ENCODE measurements at regions not wholly inside any gene's neighbourhood (a gene's known extent, or its start where the extent isn't known, plus 50 kb on each side); places are given as distances from the start of the nearest gene placed in this dataset.

DNA sequence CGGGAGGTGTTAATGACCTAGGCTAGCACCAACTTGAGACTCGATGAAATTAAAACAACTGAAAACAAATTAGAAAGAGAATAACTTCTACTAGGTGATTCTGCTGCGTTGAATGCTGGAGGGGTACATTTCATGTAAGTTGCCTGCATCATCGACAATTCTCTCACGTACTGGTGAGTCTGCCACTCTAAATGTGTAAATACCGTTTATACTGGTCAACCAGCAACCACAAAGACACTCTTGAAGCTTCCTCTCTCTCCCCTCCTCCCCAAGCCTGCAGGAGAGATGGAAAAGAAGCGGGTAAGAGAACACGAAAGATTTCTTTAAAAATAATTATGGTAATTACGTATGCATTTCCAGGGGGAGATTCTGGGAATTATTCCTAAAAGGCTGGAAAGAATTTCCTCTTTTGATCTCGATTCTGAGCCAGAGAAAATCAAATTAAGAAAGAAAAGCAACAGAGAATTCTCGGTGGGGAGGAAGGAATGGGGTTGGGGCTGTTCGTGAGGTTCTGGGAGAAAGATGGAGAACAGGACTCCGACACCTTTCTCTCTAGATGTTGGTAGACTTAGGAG is 68.6 kb upstream of the MRTFB start:
- no peak overlapping the region for H3K9ac ChIP-seq (ENCODE audit: low read depth in 1 of 2, low read length in 2 of 2)
- H3K4me3 ChIP-seq (ENCODE audit: low read depth in 1 of 2, low read length in 2 of 2), result peak overlapping the region in 1 of 2 donors; percentile 51
- peaks cover 4 to 6% of the 10 kb centered on the region in 2 donors for H3K4me1 ChIP-seq (ENCODE audit: control insufficient read depth in 1 of 2, insufficient read depth in 2 of 2, low read length in 2 of 2)
- H3K27me3 ChIP-seq (ENCODE audit: control insufficient read depth in 1 of 2, insufficient read depth in 2 of 2, low read length in 2 of 2), result no peaks in the 10 kb centered on the region
- H3K27ac ChIP-seq (ENCODE audit: low read depth, low read length), result no peak overlapping the region
- no peaks in the 10 kb centered on the region for H3K36me3 ChIP-seq (ENCODE audit: control insufficient read depth in 1 of 2, insufficient read depth in 2 of 2, low read length in 2 of 2)
- H3K9me3 ChIP-seq (ENCODE audit: control insufficient read depth in 1 of 2, low read length in 2 of 2), result no peaks in the 10 kb centered on the region

DNA sequence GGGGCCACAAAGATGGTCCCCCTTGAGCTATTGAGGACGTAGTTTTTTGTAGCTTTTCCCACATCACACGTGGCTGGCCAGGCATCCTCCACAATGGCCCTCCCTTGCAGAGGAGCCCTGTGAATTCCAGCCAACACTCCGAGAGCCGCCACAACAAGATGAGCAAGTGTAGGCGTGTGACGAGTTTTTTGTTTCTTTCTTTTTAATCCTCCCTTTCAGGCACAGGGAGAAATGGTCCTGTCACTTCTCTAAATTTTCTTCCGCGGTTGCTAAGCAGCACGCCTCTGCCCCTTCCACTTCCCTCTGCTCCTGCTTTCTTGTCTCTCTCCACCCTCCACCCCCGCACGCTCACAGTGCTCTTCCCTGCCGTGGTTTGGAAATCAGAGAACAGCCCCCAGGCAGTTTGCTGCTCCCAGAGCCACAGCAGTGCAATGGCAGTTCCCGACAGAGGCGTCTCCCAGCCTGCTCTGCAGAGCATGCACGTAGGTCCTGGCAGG is 68.0 kb upstream of the MRTFB start:
- H3K36me3 ChIP-seq (ENCODE audit: control insufficient read depth in 1 of 2, insufficient read depth in 2 of 2, low read length in 2 of 2), result no peaks in the 10 kb centered on the region
- no peak overlapping the region for H3K27ac ChIP-seq (ENCODE audit: low read depth, low read length)
- no peaks in the 10 kb centered on the region for H3K9me3 ChIP-seq (ENCODE audit: control insufficient read depth in 1 of 2, low read length in 2 of 2)
- H3K9ac ChIP-seq (ENCODE audit: low read depth in 1 of 2, low read length in 2 of 2), result no peak overlapping the region
- H3K4me1 ChIP-seq (ENCODE audit: control insufficient read depth in 1 of 2, insufficient read depth in 2 of 2, low read length in 2 of 2), result peaks cover 1 to 2% of the 10 kb centered on the region in 2 donors
- no peaks in the 10 kb centered on the region for H3K27me3 ChIP-seq (ENCODE audit: control insufficient read depth in 1 of 2, insufficient read depth in 2 of 2, low read length in 2 of 2)
- H3K4me3 ChIP-seq (ENCODE audit: low read depth in 1 of 2, low read length in 2 of 2), result peak overlapping the region in 1 of 2 donors; percentile 51

DNA sequence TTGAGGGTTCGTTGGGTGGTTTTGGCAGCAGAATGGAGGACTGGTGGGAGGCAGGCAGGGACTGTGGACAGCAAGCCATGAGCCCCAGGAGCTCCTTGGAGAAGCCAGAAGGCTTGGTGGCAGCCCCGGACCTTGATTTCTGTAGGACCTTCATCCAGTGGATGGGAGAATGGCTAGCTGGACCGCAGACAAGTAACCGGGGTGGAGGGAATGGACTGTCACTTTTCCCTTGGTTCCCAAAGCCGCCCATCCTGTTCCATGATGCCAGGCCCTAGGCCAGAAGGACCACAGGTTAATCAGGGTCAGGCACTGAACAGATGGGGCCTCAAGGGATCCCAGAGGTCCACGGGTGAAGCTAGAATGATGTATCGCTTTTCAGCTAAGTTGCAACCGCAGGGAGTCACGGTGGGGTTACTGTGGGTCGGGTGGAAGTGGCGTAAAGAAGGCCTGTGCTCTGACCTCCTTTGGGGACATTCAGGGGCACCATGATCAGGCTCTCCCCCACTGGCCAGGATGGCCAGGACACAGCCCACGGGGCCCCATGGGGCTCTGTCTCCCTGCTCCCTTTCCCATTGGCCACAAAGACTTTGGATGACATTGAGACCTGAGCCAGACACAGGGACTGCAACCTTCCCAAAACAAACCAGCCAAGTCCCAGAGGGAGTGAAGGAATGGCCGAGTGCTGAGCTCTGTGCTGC is 66.9 kb upstream of the MRTFB start:
- no peaks in the 10 kb centered on the region for H3K9me3 ChIP-seq (ENCODE audit: control insufficient read depth in 1 of 2, low read length in 2 of 2)
- no peaks in the 10 kb centered on the region for H3K36me3 ChIP-seq (ENCODE audit: control insufficient read depth in 1 of 2, insufficient read depth in 2 of 2, low read length in 2 of 2)
- H3K27ac ChIP-seq (ENCODE audit: low read depth, low read length), result no peak overlapping the region
- H3K4me1 ChIP-seq (ENCODE audit: control insufficient read depth in 1 of 2, insufficient read depth in 2 of 2, low read length in 2 of 2), result no peaks in the 10 kb centered on the region
- H3K27me3 ChIP-seq (ENCODE audit: control insufficient read depth in 1 of 2, insufficient read depth in 2 of 2, low read length in 2 of 2), result no peaks in the 10 kb centered on the region
- H3K4me3 ChIP-seq (ENCODE audit: low read depth in 1 of 2, low read length in 2 of 2), result no peak overlapping the region
- no peak overlapping the region for H3K9ac ChIP-seq (ENCODE audit: low read depth in 1 of 2, low read length in 2 of 2)

DNA sequence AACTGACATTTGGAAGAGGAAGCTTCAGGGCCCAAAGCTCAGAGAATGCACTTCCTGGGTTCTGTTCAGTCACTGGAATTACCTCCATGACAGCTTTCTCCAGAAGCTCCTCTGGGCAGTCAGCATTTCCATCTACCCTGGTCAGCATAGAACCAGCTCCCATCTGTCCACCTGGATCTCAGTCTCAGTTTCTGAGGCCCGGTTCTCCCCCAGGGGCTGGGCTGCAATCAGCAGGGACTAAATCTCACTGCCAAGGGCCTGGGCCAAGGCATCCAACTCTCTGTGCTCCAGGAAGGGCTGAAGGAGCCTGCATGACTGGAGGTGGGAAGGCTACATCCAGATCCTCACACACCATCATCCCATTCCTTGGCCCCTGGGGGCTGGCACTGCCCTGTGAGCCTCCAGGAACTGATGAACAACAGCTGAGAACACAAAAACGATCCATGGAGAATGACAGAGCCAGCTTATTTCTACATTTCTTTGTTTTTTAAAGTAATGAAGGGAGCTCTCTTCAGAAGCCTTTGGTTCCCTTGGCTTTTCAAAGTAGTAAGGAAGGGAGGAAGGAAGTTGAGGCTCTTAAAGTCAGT is 66.3 kb upstream of the MRTFB start:
- Histone ChIP-seq H3K27ac (ENCODE audit: low read depth, low read length) (no peak overlapping the region), H3K4me3 (ENCODE audit: low read depth in 1 of 2, low read length in 2 of 2) (no peak overlapping the region), H3K27me3 (ENCODE audit: control insufficient read depth in 1 of 2, insufficient read depth in 2 of 2, low read length in 2 of 2) (no peaks in the 10 kb centered on the region), H3K9ac (ENCODE audit: low read depth in 1 of 2, low read length in 2 of 2) (no peak overlapping the region), H3K36me3 (ENCODE audit: control insufficient read depth in 1 of 2, insufficient read depth in 2 of 2, low read length in 2 of 2) (no peaks in the 10 kb centered on the region), H3K9me3 (ENCODE audit: control insufficient read depth in 1 of 2, low read length in 2 of 2) (no peaks in the 10 kb centered on the region), H3K4me1 (ENCODE audit: control insufficient read depth in 1 of 2, insufficient read depth in 2 of 2, low read length in 2 of 2) (no peaks in the 10 kb centered on the region)

DNA sequence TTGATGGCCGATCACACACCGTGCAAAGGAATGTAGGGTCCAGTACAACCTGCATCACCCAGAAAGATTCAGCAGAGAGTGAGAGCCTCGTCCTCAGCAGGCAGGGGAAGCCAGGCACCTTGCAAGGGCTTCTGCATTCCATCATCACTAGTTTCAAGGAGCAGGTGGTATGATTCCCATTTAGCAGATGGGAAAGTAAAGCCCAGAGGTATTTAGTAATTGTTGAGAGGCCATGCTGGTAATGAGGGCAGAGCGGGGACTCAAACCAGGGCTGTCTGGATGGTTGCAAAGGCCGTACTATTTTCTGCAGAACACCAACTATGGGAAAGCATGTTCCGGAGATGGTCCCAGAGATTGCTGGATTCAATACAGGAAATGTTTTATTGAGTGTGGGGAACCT is 65.8 kb upstream of the MRTFB start:
- no peaks in the 10 kb centered on the region for H3K27me3 ChIP-seq (ENCODE audit: control insufficient read depth in 1 of 2, insufficient read depth in 2 of 2, low read length in 2 of 2)
- no peak overlapping the region for H3K9ac ChIP-seq (ENCODE audit: low read depth in 1 of 2, low read length in 2 of 2)
- no peaks in the 10 kb centered on the region for H3K4me1 ChIP-seq (ENCODE audit: control insufficient read depth in 1 of 2, insufficient read depth in 2 of 2, low read length in 2 of 2)
- no peaks in the 10 kb centered on the region for H3K9me3 ChIP-seq (ENCODE audit: control insufficient read depth in 1 of 2, low read length in 2 of 2)
- no peak overlapping the region for H3K27ac ChIP-seq (ENCODE audit: low read depth, low read length)
- no peaks in the 10 kb centered on the region for H3K36me3 ChIP-seq (ENCODE audit: control insufficient read depth in 1 of 2, insufficient read depth in 2 of 2, low read length in 2 of 2)
- H3K4me3 ChIP-seq (ENCODE audit: low read depth in 1 of 2, low read length in 2 of 2), result no peak overlapping the region

DNA sequence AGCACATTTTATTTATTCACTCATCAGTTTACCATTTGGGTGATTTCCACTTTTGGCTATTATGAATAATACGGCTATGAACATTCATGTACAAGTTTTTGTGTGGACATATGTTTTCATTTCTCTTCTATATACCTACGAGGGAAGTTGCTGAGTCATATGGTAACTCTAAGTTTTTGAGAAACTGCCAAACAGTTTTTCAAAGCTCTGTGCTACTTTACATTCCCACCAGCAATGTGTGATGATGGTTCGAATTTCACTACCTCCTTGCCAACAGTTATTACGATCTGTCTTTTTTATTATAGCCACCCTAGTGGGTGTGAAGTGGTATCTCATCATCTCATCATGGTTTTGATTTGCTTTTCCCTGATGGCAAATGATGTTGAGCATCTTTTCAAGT is 63.7 kb upstream of the MRTFB start:
- Histone ChIP-seq H3K27ac (ENCODE audit: low read depth, low read length) (no peak overlapping the region), H3K4me3 (ENCODE audit: low read depth in 1 of 2, low read length in 2 of 2) (no peak overlapping the region), H3K27me3 (ENCODE audit: control insufficient read depth in 1 of 2, insufficient read depth in 2 of 2, low read length in 2 of 2) (no peaks in the 10 kb centered on the region), H3K36me3 (ENCODE audit: control insufficient read depth in 1 of 2, insufficient read depth in 2 of 2, low read length in 2 of 2) (no peaks in the 10 kb centered on the region), H3K9me3 (ENCODE audit: control insufficient read depth in 1 of 2, low read length in 2 of 2) (no peaks in the 10 kb centered on the region), H3K9ac (ENCODE audit: low read depth in 1 of 2, low read length in 2 of 2) (no peak overlapping the region), H3K4me1 (ENCODE audit: control insufficient read depth in 1 of 2, insufficient read depth in 2 of 2, low read length in 2 of 2) (no peaks in the 10 kb centered on the region)

DNA sequence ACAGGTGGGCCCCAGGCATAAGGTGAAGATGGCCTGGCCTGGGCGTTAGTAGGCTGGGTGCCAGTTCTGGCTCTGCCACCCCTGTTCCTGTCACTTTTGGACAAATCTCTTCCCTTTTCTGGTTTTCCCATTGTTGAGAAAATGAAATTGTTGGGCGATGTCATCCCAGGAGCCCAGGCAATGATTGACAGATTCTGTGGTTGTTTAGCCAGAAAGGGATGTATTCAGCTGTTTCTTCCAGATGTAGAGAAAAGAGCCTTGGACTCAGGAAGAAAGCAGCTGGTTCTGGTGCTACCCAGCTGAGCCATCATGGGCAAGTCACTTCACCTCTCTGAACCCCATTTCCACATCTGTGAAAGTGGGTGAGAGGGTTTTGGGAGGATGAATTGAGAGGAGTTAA is 60.1 kb upstream of the MRTFB start:
- H3K36me3 ChIP-seq (ENCODE audit: control insufficient read depth in 1 of 2, insufficient read depth in 2 of 2, low read length in 2 of 2), result no peaks in the 10 kb centered on the region
- no peaks in the 10 kb centered on the region for H3K27me3 ChIP-seq (ENCODE audit: control insufficient read depth in 1 of 2, insufficient read depth in 2 of 2, low read length in 2 of 2)
- no peaks in the 10 kb centered on the region for H3K9me3 ChIP-seq (ENCODE audit: control insufficient read depth in 1 of 2, low read length in 2 of 2)
- H3K4me3 ChIP-seq (ENCODE audit: low read depth in 1 of 2, low read length in 2 of 2), result no peak overlapping the region
- H3K9ac ChIP-seq (ENCODE audit: low read depth in 1 of 2, low read length in 2 of 2), result no peak overlapping the region
- H3K4me1 ChIP-seq (ENCODE audit: control insufficient read depth in 1 of 2, insufficient read depth in 2 of 2, low read length in 2 of 2), result peaks cover 22 to 23% of the 10 kb centered on the region in 2 donors
- H3K27ac ChIP-seq (ENCODE audit: low read depth, low read length), result no peak overlapping the region

DNA sequence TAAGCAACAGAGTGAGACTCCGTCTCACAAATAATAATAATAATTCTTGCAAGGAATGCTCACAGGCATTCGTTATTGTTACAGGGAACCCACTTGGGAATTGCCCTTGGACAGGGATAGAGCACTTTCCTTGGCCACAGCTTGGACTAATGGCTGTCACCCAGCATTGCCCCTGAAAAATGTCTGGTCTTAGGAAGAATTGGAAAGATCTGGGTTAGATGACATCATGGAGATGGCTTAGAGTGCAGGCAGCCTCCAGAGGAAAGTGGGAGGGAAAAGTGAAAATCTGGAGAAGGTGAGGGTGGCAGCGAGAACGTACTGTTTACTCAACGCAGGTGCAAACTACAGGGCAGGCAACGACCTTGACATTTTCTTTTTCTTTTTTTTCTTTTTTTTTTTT is 59.3 kb upstream of the MRTFB start:
- no peaks in the 10 kb centered on the region for H3K27me3 ChIP-seq (ENCODE audit: control insufficient read depth in 1 of 2, insufficient read depth in 2 of 2, low read length in 2 of 2)
- no peaks in the 10 kb centered on the region for H3K36me3 ChIP-seq (ENCODE audit: control insufficient read depth in 1 of 2, insufficient read depth in 2 of 2, low read length in 2 of 2)
- H3K4me1 ChIP-seq (ENCODE audit: control insufficient read depth in 1 of 2, insufficient read depth in 2 of 2, low read length in 2 of 2), result peaks cover 25 to 27% of the 10 kb centered on the region in 2 donors
- H3K9ac ChIP-seq (ENCODE audit: low read depth in 1 of 2, low read length in 2 of 2), result no peak overlapping the region
- H3K27ac ChIP-seq (ENCODE audit: low read depth, low read length), result no peak overlapping the region
- H3K4me3 ChIP-seq (ENCODE audit: low read depth in 1 of 2, low read length in 2 of 2), result no peak overlapping the region
- H3K9me3 ChIP-seq (ENCODE audit: control insufficient read depth in 1 of 2, low read length in 2 of 2), result no peaks in the 10 kb centered on the region

DNA sequence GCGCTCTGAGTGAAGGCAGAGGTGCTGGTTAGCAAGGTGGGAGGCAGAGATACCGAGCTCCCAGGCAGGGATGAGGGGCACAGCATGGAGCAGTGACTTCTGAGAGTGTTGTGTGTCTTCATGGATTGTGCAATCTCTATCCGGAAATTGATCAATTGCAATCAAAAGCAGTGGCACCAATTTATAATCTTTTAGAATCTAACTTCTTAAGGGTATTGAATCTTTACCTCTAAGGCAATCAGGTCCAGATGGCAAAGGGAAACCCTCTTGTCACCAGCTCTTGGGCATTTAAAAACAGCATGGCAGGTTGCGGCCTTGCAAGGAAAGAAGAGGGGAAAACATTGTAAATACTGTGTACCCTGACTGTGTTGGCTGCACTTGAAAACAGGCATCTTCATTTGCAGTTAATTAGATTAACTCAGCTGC is 58.0 kb upstream of the MRTFB start:
- no peaks in the 10 kb centered on the region for H3K9me3 ChIP-seq (ENCODE audit: control insufficient read depth in 1 of 2, low read length in 2 of 2)
- peaks cover 25 to 27% of the 10 kb centered on the region in 2 donors for H3K4me1 ChIP-seq (ENCODE audit: control insufficient read depth in 1 of 2, insufficient read depth in 2 of 2, low read length in 2 of 2)
- no peaks in the 10 kb centered on the region for H3K36me3 ChIP-seq (ENCODE audit: control insufficient read depth in 1 of 2, insufficient read depth in 2 of 2, low read length in 2 of 2)
- H3K9ac ChIP-seq (ENCODE audit: low read depth in 1 of 2, low read length in 2 of 2), result no peak overlapping the region
- peak overlapping the region in 1 of 2 donors; percentile 9 for H3K4me3 ChIP-seq (ENCODE audit: low read depth in 1 of 2, low read length in 2 of 2)
- H3K27ac ChIP-seq (ENCODE audit: low read depth, low read length), result peak overlapping the region; percentile 0
- no peaks in the 10 kb centered on the region for H3K27me3 ChIP-seq (ENCODE audit: control insufficient read depth in 1 of 2, insufficient read depth in 2 of 2, low read length in 2 of 2)

DNA sequence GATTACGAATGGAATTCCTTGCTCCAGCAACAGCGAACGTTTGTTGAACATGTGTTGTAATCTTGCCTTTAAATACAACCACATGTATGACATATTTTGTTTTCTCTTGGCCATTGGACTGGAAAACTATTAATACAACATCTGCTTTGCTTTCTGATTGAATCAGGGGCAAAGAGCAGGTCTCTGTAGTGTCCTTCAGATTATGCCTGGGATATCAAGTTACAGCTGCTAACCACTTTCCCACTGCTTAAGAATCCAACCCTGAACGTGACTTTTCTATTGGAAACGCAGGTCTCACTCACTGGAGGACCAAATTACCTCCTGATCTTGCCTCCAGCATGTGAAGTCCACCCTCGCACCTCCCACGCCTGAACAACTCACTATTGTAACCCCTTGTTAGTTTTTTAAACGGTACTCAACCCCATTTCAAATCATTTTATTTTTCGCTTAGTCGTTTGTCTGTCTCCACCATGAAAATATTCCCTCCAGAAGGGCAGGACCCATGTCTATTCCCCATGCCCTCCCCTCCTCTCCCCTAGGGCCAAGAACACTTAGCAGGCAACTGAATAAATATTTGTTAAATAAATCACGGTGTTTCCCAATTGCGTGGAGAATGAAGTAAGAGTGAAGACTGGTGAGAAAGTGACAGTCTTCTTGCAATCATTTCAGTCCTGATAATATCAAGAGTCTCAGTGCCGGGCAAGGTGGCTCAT is 57.4 kb upstream of the MRTFB start:
- Histone ChIP-seq H3K36me3 (ENCODE audit: control insufficient read depth in 1 of 2, insufficient read depth in 2 of 2, low read length in 2 of 2) (no peaks in the 10 kb centered on the region), H3K9ac (ENCODE audit: low read depth in 1 of 2, low read length in 2 of 2) (no peak overlapping the region)

More for the DNA sequence above, 57.4 kb upstream of the MRTFB start:
- no peaks in the 10 kb centered on the region for H3K27me3 ChIP-seq (ENCODE audit: control insufficient read depth in 1 of 2, insufficient read depth in 2 of 2, low read length in 2 of 2)
- peak overlapping the region in 1 of 2 donors; percentile 9 for H3K4me3 ChIP-seq (ENCODE audit: low read depth in 1 of 2, low read length in 2 of 2)
- peak overlapping the region; percentile 0 for H3K27ac ChIP-seq (ENCODE audit: low read depth, low read length)
- no peaks in the 10 kb centered on the region for H3K9me3 ChIP-seq (ENCODE audit: control insufficient read depth in 1 of 2, low read length in 2 of 2)
- H3K4me1 ChIP-seq (ENCODE audit: control insufficient read depth in 1 of 2, insufficient read depth in 2 of 2, low read length in 2 of 2), result peaks cover 25 to 27% of the 10 kb centered on the region in 2 donors
